MM.1S (cell line): ENCODE measurements at regions not wholly inside any gene's neighbourhood (a gene's known extent, or its start where the extent isn't known, plus 50 kb on each side); places are given as distances from the start of the nearest gene placed in this dataset.

Experiments used
- DNase-seq: peaks from one replicate; pipeline ENCODE4 v3.0.0-alpha.2; 2015
- H2AFZ ChIP-seq: fragments of 300-600 bp; sonication (generic); 2 replicates; pipeline ENCODE4 v1.6.0; 2016; ENCODE audit warnings: antibody characterized with exemption, low read length
- H3F3A ChIP-seq: fragments of 300-600 bp; sonication (generic); 2 replicates; pipeline ENCODE4 v1.6.1; 2016; ENCODE audit warnings: mild to moderate bottlenecking, antibody characterized with exemption, low read length, moderate library complexity, mixed read lengths; ENCODE audit not compliant: insufficient read depth
- H3K27ac ChIP-seq: fragments of 300-600 bp; sonication (generic); 2 replicates; pipeline ENCODE4 v1.5.1; 2016; ENCODE audit warnings: mild to moderate bottlenecking, low read length
- H3K27me3 ChIP-seq: fragments of 300-600 bp; sonication (generic); replicated peaks from 2 replicates; pipeline ENCODE4 v1.6.0; 2016; ENCODE audit warnings: low read length; ENCODE audit not compliant: insufficient read depth
- H3K36me3 ChIP-seq: fragments of 300-600 bp; sonication (generic); replicated peaks from 2 replicates; pipeline ENCODE4 v1.6.1; 2016; ENCODE audit warnings: mild to moderate bottlenecking, low read length, mixed read lengths; ENCODE audit not compliant: insufficient read depth
- H3K4me1 ChIP-seq: fragments of 300-600 bp; sonication (generic); 2 replicates; pipeline ENCODE4 v1.6.1; 2016; ENCODE audit warnings: low read length, mixed read lengths
- H3K4me2 ChIP-seq: fragments of 300-600 bp; sonication (generic); 2 replicates; pipeline ENCODE4 v1.6.0; 2016; ENCODE audit warnings: low read depth, low read length
- H3K4me3 ChIP-seq: fragments of 300-600 bp; sonication (generic); 2 replicates; pipeline ENCODE4 v1.5.1; 2016; ENCODE audit warnings: low read length, mixed read lengths
- H3K79me2 ChIP-seq: fragments of 300-600 bp; sonication (generic); 2 replicates; pipeline ENCODE4 v1.6.1; 2016; ENCODE audit warnings: mixed run types, low read length, mixed read lengths
- H3K9ac ChIP-seq: fragments of 300-600 bp; sonication (generic); 2 replicates; pipeline ENCODE4 v1.6.1; 2016; ENCODE audit warnings: low read length, mixed read lengths
- H3K9me2 ChIP-seq: fragments of 300-600 bp; sonication (generic); replicated peaks from 2 replicates; pipeline ENCODE4 v1.6.1; 2016; ENCODE audit warnings: mild to moderate bottlenecking, low read length, mixed read lengths; ENCODE audit not compliant: insufficient read depth
- H3K9me3 ChIP-seq: fragments of 300-600 bp; sonication (generic); replicated peaks from 2 replicates; pipeline ENCODE4 v1.6.1; 2016; ENCODE audit warnings: mild to moderate bottlenecking, low read length, mixed read lengths; ENCODE audit not compliant: insufficient read depth
- H4K20me1 ChIP-seq: fragments of 300-600 bp; sonication (generic); 2 replicates; pipeline ENCODE4 v1.6.1; 2016; ENCODE audit warnings: mild to moderate bottlenecking, low read length, moderate library complexity, mixed read lengths; ENCODE audit not compliant: insufficient read depth
- EZH2 ChIP-seq: fragments of 300-600 bp; sonication (generic); optimal IDR thresholded peaks from 2 replicates; pipeline ENCODE3; 2017; ENCODE audit warnings: low read depth, mild to moderate bottlenecking, antibody characterized with exemption, low read length, mixed read lengths
- EZH2phosphoT487 ChIP-seq: fragments of 300-600 bp; sonication (generic); IDR thresholded peaks from 2 replicates; pipeline ENCODE4 v1.6.1; 2018; ENCODE audit warnings: antibody characterized with exemption, low read length
- TF ChIP-seq, protein P1 (sequence below): fragments of 300-600 bp; sonication (generic); IDR thresholded peaks from 2 replicates; pipeline ENCODE4 v1.5.1; 2016; ENCODE audit warnings: antibody characterized with exemption, low read length, mixed read lengths

GRCh38 chr2:146748046-146748445 lies 1096.8 kb upstream of the ACVR2A start:
- no peaks in the 10 kb centered on the region for H3K79me2 ChIP-seq
- H3K4me2 ChIP-seq, result no peak overlapping the region
- H3K36me3 ChIP-seq, result no peaks in the 10 kb centered on the region
- H3F3A ChIP-seq, result no peaks in the 10 kb centered on the region
- H3K27ac ChIP-seq, result no peak overlapping the region
- no peak overlapping the region for H3K9ac ChIP-seq
- no peaks in the 10 kb centered on the region for H3K27me3 ChIP-seq
- no peaks in the 10 kb centered on the region for H3K4me1 ChIP-seq
- TF ChIP-seq EZH2, result no peak
- H3K9me2 ChIP-seq, result no peaks in the 10 kb centered on the region
- DNase-seq, result no peak
- H3K9me3 ChIP-seq, result no peaks in the 10 kb centered on the region
- H2AFZ ChIP-seq, result no peak overlapping the region
- no peaks in the 10 kb centered on the region for H4K20me1 ChIP-seq
- no peak overlapping the region for H3K4me3 ChIP-seq

DNA sequence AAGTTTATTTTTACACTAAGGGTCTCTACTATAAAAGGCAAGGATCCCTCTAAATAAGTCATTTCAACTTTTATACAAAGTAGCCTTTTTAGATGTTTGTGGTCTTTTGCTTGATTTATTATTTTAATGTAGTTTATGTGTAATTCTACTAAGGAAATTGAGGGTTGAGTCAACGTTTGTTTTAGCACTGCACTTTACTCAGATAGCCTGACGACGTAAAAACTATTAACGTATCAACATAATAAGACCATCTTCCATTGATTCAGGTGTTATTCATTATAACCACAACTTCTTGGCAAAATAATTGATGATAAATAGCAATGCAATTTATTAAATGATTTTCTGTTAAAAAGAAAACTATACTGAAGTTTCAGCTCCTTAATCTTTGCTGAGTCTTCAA lies 1103.6 kb upstream of the ACVR2A start:
- Histone ChIP-seq H3K4me3 (no peak overlapping the region), H3K4me2 (no peak overlapping the region), H3K27me3 (no peaks in the 10 kb centered on the region), H3K4me1 (no peaks in the 10 kb centered on the region), H3K79me2 (no peaks in the 10 kb centered on the region), H3K9me2 (no peaks in the 10 kb centered on the region), H3K9me3 (no peaks in the 10 kb centered on the region), H3K9ac (no peak overlapping the region), H3F3A (no peaks in the 10 kb centered on the region), H2AFZ (no peak overlapping the region), H4K20me1 (no peaks in the 10 kb centered on the region), H3K36me3 (no peaks in the 10 kb centered on the region), H3K27ac (no peak overlapping the region)
- TF ChIP-seq, protein P1, sequence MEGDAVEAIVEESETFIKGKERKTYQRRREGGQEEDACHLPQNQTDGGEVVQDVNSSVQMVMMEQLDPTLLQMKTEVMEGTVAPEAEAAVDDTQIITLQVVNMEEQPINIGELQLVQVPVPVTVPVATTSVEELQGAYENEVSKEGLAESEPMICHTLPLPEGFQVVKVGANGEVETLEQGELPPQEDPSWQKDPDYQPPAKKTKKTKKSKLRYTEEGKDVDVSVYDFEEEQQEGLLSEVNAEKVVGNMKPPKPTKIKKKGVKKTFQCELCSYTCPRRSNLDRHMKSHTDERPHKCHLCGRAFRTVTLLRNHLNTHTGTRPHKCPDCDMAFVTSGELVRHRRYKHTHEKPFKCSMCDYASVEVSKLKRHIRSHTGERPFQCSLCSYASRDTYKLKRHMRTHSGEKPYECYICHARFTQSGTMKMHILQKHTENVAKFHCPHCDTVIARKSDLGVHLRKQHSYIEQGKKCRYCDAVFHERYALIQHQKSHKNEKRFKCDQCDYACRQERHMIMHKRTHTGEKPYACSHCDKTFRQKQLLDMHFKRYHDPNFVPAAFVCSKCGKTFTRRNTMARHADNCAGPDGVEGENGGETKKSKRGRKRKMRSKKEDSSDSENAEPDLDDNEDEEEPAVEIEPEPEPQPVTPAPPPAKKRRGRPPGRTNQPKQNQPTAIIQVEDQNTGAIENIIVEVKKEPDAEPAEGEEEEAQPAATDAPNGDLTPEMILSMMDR, result no peak
- TF ChIP-seq EZH2phosphoT487 (no peak), EZH2 (no peak)
- DNase-seq, result no peak

DNA sequence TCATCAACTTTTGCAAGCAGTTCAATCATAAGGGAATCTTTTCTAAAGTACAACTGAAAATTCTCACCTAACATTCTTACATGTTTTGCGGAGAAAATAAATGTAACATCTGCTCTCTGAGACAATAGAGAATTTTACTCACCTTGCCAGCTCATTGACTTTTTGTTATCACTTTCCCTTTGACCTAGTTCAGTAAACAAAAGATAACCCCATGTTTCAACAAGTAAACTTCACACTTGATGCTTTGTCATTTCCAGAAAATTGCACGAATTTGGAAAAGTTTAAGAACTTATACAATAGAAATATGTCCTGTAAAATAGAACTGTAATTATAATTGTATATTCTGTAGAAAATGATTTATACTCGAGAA lies 1110.0 kb upstream of the ACVR2A start:
- Histone ChIP-seq H3K36me3 (no peaks in the 10 kb centered on the region), H2AFZ (no peak overlapping the region), H3K4me1 (no peaks in the 10 kb centered on the region), H3K27me3 (no peaks in the 10 kb centered on the region), H3K27ac (no peak overlapping the region), H3K4me2 (no peak overlapping the region), H4K20me1 (no peaks in the 10 kb centered on the region), H3K79me2 (no peaks in the 10 kb centered on the region), H3K9me2 (no peaks in the 10 kb centered on the region), H3K9me3 (no peaks in the 10 kb centered on the region), H3F3A (no peaks in the 10 kb centered on the region), H3K9ac (no peak overlapping the region), H3K4me3 (no peak overlapping the region)
- TF ChIP-seq, protein P1, result no peak
- TF ChIP-seq EZH2 (no peak), EZH2phosphoT487 (no peak)
- DNase-seq, result no peak

- H3K4me2 ChIP-seq, result no peak overlapping the region; the same call in 1 of the 2 replicates
- peak overlapping the region; percentile 25; the same call in 1 of the 2 replicates for H2AFZ ChIP-seq
- H3K27ac ChIP-seq, result no peak overlapping the region
These were observed 1110.6 kb upstream of the ACVR2A start for GRCh38 chr2:146734042-146734820.

More at GRCh38 chr2:146734042-146734820, 1110.6 kb upstream of the ACVR2A start:
- Histone ChIP-seq H3F3A (no peaks in the 10 kb centered on the region), H3K4me3 (no peak overlapping the region), H3K4me1 (no peaks in the 10 kb centered on the region), H3K9me3 (no peaks in the 10 kb centered on the region), H3K9me2 (no peaks in the 10 kb centered on the region), H4K20me1 (no peaks in the 10 kb centered on the region), H3K9ac (no peak overlapping the region), H3K79me2 (no peaks in the 10 kb centered on the region), H3K27me3 (no peaks in the 10 kb centered on the region), H3K36me3 (no peaks in the 10 kb centered on the region)
- TF ChIP-seq, protein P1, result peak; percentile 65
- no peak for TF ChIP-seq EZH2
- no peak for TF ChIP-seq EZH2phosphoT487
- DNase-seq, result peak; percentile 35
